Keratinocyte (primary cell): ENCODE measurements at regions not wholly inside any gene's neighbourhood (a gene's known extent, or its start where the extent isn't known, plus 50 kb on each side); places are given as distances from the start of the nearest gene placed in this dataset.

Source experiments
- DNase-seq: peaks from one replicate; pipeline ENCODE4 v3.0.0-alpha.2; 2011; ENCODE audit warnings: low read depth, missing footprints, low spot score
- FAIRE-seq: peaks from 2 replicates; lab custom pipeline; 2011; peaks lifted over from hg19 to GRCh38; lab: Jason Lieb, UNC
- H2AFZ ChIP-seq: 2 replicates; pipeline ENCODE4 v1.6.0; 2012; ENCODE audit warnings: low read length, control low read depth, inconsistent platforms; ENCODE audit not compliant: control insufficient read depth
- H3K27ac ChIP-seq: 2 replicates; pipeline ENCODE4 v1.5.1; 2011; ENCODE audit warnings: low read length; ENCODE audit not compliant: control insufficient read depth, insufficient read depth
- H3K27me3 ChIP-seq: 3 replicates; pipeline ENCODE4 v1.6.0; 2011; ENCODE audit warnings: low read length; ENCODE audit not compliant: control insufficient read depth, insufficient read depth; ENCODE audit errors: extremely low read depth
- H3K36me3 ChIP-seq, 2 experiments: 2 replicates in 1 of 2; 3 replicates in 1 of 2; pipeline ENCODE4 v1.5.1; 2011; ENCODE audit warnings: low read length in 2 of 2, mild to moderate bottlenecking in 1 of 2; ENCODE audit not compliant: control insufficient read depth in 2 of 2, insufficient read depth in 2 of 2; ENCODE audit errors: extremely low read depth in 1 of 2
- H3K4me1 ChIP-seq: 3 replicates; pipeline ENCODE4 v1.5.1; 2011; ENCODE audit warnings: low read length; ENCODE audit not compliant: control insufficient read depth, insufficient read depth; ENCODE audit errors: extremely low read depth
- H3K4me2 ChIP-seq: 3 replicates; pipeline ENCODE4 v1.6.0; 2011; ENCODE audit warnings: low read depth, low read length; ENCODE audit not compliant: control insufficient read depth, insufficient read depth; ENCODE audit errors: extremely low read depth
- H3K4me3 ChIP-seq, 3 experiments: fragments of 200-600 bp in 1 of 3; sonication (generic) in 1 of 3; 2 replicates in 2 of 3; 3 replicates in 1 of 3; pipeline ENCODE4 v1.5.1; 2011 to 2016; ENCODE audit warnings: low read length in 3 of 3, mild to moderate bottlenecking in 3 of 3, control low read depth in 2 of 3, inconsistent platforms in 1 of 3, low read depth in 1 of 3, mixed read lengths in 1 of 3, mixed run types in 1 of 3, moderate library complexity in 1 of 3; ENCODE audit not compliant: control insufficient read depth in 2 of 3, insufficient read depth in 2 of 3; ENCODE audit errors: extremely low read depth in 1 of 3
- H3K79me2 ChIP-seq: 2 replicates; pipeline ENCODE4 v1.6.0; 2012; ENCODE audit warnings: low read length; ENCODE audit not compliant: control insufficient read depth, insufficient read depth
- H3K9ac ChIP-seq: 3 replicates; pipeline ENCODE4 v1.6.0; 2011; ENCODE audit warnings: low read length; ENCODE audit not compliant: control insufficient read depth, insufficient read depth; ENCODE audit errors: extremely low read depth
- H3K9me1 ChIP-seq: 3 replicates; pipeline ENCODE4 v1.6.0; 2011; ENCODE audit warnings: low read length; ENCODE audit not compliant: control insufficient read depth, insufficient read depth; ENCODE audit errors: extremely low read depth
- H3K9me3 ChIP-seq: 2 replicates; pipeline ENCODE4 v1.5.1; 2012; ENCODE audit warnings: low read depth, low read length; ENCODE audit not compliant: control insufficient read depth
- H4K20me1 ChIP-seq: 3 replicates; pipeline ENCODE4 v1.6.0; 2011; ENCODE audit warnings: low read length; ENCODE audit not compliant: control insufficient read depth, insufficient read depth; ENCODE audit errors: extremely low read depth
- EZH2 ChIP-seq: IDR thresholded peaks from one replicate; pipeline ENCODE4 v1.6.1; 2012; ENCODE audit warnings: inconsistent platforms, mild to moderate bottlenecking, low read length, moderate library complexity
- dilution Hi-C: fragments of 300-500 bp; cut with MboI; formaldehyde crosslinking; loops from one replicate; pipeline ENCODE4 v1.7.0; 2020; ENCODE audit warnings: low sequenced_read_pairs; ENCODE audit not compliant: extremely low pct_ligation_motif_present
- TF ChIP-seq, protein P1 (sequence below), 3 experiments: IDR thresholded peaks in 1 of 3; conservative IDR thresholded peaks in 1 of 3; optimal IDR thresholded peaks in 1 of 3; 2 replicates in 2 of 3; 3 replicates in 1 of 3; pipeline versions ENCODE3 to v1.5.1; 2011; ENCODE audit warnings: low read length in 3 of 3, mild to moderate bottlenecking in 3 of 3, moderate library complexity in 2 of 3, control low read depth in 1 of 3, inconsistent platforms in 1 of 3; ENCODE audit not compliant: insufficient read depth in 2 of 3; ENCODE audit errors: extremely low read depth in 1 of 3

DNA sequence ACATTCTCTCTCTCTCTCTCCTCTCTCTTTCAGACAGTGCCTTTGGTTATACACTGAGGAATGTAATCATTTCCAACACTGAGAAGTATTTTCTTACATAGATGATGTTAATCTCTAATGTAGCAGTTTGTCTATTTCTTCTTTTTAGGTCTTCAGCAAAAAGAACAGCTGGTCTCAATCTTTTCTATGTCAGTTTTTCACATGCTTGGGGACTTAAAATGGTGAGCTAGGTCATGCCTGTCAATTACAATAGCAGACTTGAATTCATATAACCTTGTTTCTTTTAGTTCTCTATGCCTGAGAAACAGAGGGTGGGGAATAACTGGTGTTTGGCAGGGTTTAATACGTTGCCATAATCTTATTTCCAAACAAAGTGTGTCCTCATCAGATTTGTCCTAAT, 786.2 kb downstream of the SQOR start:
- H3K27ac ChIP-seq = no peak overlapping the region
- DNase-seq (no peak), FAIRE-seq (no peak)
- no peaks in the 10 kb centered on the region for H4K20me1 ChIP-seq
- no peak for TF ChIP-seq EZH2
- TF ChIP-seq, protein P1, sequence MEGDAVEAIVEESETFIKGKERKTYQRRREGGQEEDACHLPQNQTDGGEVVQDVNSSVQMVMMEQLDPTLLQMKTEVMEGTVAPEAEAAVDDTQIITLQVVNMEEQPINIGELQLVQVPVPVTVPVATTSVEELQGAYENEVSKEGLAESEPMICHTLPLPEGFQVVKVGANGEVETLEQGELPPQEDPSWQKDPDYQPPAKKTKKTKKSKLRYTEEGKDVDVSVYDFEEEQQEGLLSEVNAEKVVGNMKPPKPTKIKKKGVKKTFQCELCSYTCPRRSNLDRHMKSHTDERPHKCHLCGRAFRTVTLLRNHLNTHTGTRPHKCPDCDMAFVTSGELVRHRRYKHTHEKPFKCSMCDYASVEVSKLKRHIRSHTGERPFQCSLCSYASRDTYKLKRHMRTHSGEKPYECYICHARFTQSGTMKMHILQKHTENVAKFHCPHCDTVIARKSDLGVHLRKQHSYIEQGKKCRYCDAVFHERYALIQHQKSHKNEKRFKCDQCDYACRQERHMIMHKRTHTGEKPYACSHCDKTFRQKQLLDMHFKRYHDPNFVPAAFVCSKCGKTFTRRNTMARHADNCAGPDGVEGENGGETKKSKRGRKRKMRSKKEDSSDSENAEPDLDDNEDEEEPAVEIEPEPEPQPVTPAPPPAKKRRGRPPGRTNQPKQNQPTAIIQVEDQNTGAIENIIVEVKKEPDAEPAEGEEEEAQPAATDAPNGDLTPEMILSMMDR (optimal IDR thresholded peaks at IDR 0.05 in 1 of 3, IDR thresholded peaks at IDR 0.05 in 1 of 3, conservative IDR thresholded peaks at IDR 0.05 in 1 of 3; ENCODE audit: extremely low read depth in 1 of 3, insufficient read depth in 2 of 3, low read length in 3 of 3) = no peak
- no peaks in the 10 kb centered on the region for H3K4me1 ChIP-seq
- no peak overlapping the region for H3K9ac ChIP-seq
- H3K4me3 ChIP-seq = no peak overlapping the region
- no peaks in the 10 kb centered on the region for H3K27me3 ChIP-seq
- H3K79me2 ChIP-seq = no peaks in the 10 kb centered on the region
- H3K4me2 ChIP-seq = no peak overlapping the region
- H3K9me1 ChIP-seq = no peaks in the 10 kb centered on the region
- dilution Hi-C loops = no loop called here
- H3K36me3 ChIP-seq = no peaks in the 10 kb centered on the region
- no peak overlapping the region for H2AFZ ChIP-seq
- no peaks in the 10 kb centered on the region for H3K9me3 ChIP-seq

DNA sequence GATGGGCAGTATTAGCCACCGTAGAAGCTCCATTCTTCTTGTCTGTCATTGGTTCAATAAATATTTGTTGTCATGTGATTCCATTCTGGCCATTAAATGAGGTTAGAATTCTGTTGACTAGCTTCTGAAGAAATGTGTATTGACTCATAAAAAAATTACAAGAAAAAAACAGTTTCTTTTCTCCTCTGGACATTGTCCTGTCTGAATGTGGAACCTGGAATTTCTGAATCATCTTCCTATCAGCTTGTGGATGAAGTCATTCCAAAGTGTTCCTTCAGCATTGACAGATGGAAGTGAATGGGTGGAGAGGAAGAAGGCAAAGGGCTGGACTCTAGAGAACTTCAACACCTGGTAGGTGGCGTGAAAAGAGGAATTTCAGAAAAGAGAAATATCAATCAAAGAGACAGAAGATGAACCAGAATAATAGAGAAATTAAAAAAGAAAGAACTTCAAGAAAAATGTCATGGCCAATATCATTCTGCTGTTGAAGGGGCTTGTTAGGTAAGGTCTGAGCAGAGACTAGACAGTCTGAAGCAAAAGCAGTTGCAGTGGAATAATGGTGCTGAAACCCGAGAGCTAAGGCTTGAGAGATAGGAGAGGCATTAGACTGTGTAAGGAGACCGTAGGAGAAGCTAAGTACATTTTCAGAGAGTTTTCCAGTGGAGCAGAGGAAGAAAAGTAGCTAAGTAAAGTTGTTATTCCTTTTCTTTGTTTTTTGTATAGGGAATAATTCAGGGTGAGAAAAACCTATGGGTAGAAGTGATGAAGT, 806.6 kb downstream of the SQOR start:
- Histone ChIP-seq H3K4me1 (peaks cover 6% of the 10 kb centered on the region), H3K27me3 (no peaks in the 10 kb centered on the region), H3K9me3 (no peaks in the 10 kb centered on the region), H2AFZ (no peak overlapping the region), H3K79me2 (no peaks in the 10 kb centered on the region), H3K9me1 (no peaks in the 10 kb centered on the region), H3K36me3 (no peaks in the 10 kb centered on the region), H3K27ac (no peak overlapping the region), H3K9ac (no peak overlapping the region), H3K4me2 (no peak overlapping the region), H3K4me3 (no peak overlapping the region), H4K20me1 (no peaks in the 10 kb centered on the region)
- TF ChIP-seq, protein P1 (optimal IDR thresholded peaks at IDR 0.05 in 1 of 3, IDR thresholded peaks at IDR 0.05 in 1 of 3, conservative IDR thresholded peaks at IDR 0.05 in 1 of 3; ENCODE audit: extremely low read depth in 1 of 3, insufficient read depth in 2 of 3, low read length in 3 of 3) = no peak
- no peak for TF ChIP-seq EZH2
- DNase-seq = peak; percentile 5
- no peak for FAIRE-seq
- dilution Hi-C loops = no loop called here
